Erythroblast (primary cell): ENCODE measurements at regions not wholly inside any gene's neighbourhood (a gene's known extent, or its start where the extent isn't known, plus 50 kb on each side); places are given as distances from the start of the nearest gene placed in this dataset.

Experiments used
- DNase-seq, 2 experiments: peaks; one replicate each; lab custom pipeline; 2025; lab: John Stamatoyannopoulos, UW
- GATA1 ChIP-seq: IDR thresholded peaks from 2 replicates; pipeline ENCODE4 v1.6.1; 2011; ENCODE audit warnings: low read depth, mild to moderate bottlenecking, control low read depth, low read length, moderate library complexity
- POLR2A ChIP-seq: IDR thresholded peaks from 2 replicates; pipeline ENCODE4 v1.6.1; 2011; ENCODE audit warnings: mild to moderate bottlenecking, low read length

DNA sequence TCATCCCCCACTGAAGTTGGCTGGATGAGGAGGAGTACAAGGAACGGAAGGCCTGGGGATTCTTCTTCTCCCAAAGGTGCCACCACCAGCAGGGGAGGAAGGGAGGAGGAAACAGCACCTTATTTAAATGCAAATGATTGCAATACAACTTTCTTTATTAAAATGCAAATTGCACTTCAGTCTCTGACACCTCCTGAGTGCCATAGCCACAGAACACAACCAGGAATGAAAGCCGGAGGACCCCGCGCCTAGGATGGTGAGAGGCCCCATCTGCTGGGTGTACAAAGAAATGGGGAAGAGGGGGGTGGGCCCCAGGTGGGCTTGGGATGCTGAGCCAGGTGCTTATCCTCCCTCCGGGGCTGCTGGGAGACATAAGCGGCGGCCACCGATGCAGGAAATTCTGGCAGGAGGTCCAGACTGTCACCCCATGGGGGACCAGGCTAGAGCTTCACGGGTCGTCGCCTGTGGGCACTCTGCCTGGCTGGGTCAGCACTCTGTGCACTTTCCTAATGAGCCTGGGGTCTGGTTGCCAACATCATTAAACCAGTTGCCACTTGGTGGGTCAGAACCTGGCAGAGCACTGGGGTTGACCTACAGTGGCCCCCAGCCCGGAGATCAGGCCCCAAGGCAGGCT, 154.2 kb upstream of the MLN start:
- TF ChIP-seq POLR2A (no peak), GATA1 (no peak)
- DNase-seq = no peak

DNA sequence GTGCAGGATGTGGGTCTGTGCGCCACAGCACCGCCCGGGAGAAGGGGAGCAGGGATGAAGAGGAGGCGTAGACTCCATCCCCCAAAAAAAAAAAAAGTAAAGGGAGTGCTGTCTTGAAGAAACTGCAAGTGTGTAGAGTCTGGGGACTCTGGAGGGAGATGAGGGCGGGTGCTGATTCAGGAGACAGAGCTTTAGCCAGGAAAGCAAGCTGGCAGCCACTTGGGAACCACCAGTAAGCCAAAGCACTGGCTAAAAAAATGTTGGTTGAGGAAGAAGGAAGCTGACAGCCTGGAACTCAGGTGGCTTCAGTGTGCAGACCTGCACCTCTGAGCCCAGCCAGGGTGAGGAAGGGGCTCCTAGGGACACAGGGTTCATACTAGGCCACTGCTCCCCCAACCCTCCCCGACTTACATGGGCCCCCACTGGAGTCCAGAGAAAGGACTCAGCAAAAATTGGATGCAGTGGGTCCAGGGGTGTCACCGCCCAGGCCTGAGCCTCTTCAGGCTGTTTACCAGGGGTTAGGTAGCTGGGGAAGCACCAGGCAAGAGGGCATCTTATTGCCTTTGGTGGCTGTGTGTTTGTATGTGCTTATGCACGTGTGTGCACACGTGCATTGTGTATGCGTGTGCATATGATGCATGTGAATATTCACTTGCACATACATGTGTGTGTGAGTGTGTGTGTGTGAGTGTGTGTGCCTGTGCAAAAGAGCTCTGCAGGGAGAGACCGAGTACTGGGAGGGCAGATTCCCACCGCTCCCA, 153.5 kb upstream of the MLN start:
- no peak for DNase-seq
- no peak for TF ChIP-seq POLR2A

DNA sequence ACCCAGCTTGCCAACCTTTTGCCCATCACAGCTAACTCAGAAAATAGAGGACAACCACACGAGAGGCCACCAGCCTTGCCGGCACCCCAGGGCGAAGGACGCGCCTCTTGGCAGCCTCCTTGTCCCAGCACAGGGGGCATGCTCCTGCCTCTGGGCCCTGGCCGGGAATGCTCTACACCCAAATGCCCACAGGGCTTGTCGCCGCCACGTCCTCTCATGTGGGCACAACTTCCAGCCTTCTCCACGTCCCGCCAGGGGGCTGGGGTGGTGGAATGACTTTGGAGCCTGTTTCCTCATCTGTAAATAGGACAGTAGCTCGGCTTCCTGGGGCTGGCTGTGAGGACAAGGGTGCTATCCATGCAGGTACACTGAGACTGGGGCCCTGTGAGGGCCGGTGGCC, 152.4 kb upstream of the MLN start:
- TF ChIP-seq POLR2A = no peak
- no peak for TF ChIP-seq GATA1
- no peak for DNase-seq

DNA sequence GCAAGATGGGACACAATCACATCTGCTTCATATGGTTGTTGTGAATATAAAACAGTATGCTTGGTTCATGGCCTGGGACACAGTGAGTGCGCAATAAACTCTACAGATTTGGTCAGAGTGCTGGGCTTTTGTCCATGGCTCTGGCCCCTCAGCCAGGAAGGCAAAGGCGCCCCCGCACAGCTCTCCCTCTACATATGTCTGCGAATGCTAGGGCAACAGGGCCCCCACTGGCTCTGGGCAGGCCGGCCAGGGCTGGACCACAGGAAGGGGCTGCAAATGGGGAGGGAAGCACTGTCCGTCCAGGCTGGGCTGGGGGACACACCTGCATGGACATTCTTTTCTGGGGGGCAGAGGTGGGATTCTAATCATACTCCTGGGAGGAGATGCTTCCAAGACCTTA, 151.8 kb upstream of the MLN start:
- DNase-seq = no peak
- TF ChIP-seq POLR2A (no peak), GATA1 (no peak)

DNA sequence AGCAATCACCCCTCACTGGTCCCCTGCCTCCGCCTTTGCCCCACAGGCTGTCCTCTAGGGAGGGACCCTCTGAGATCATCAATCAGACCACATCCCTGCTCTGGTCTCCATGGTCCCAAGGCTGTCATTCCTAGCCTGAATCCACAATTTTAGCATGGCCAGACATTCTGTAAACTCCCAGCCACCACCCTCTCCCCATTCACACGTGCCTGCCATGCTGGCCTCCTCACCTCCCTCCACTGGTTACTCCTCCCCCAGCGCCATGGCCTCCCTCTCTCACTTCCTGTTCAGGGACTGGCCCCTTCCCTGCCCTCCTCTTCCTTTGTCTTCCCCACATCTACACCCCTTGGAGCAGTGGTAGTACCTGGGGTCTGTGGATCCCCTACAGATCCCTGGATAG, 150.7 kb upstream of the MLN start:
- no peak for DNase-seq
- TF ChIP-seq POLR2A (no peak), GATA1 (no peak)

DNA sequence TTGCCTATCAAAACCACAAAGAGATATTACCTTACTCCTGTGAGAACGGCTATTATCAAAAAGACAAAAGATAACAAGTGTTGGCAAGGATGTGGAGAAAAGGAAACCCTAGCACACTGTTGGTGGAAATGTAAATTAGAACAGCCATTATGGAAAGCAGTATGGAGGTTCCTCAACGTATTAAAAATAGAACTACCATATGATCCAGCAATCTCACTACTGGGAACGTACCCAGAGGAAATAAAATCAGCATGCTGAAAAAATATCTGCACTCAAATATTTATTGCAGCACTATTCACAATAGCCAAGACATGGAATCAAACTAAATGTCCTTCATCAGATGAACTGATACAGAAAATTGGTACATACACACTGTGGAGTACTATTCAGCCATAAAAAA, 149.4 kb upstream of the MLN start:
- DNase-seq = no peak
- no peak for TF ChIP-seq POLR2A
- no peak for TF ChIP-seq GATA1

DNA sequence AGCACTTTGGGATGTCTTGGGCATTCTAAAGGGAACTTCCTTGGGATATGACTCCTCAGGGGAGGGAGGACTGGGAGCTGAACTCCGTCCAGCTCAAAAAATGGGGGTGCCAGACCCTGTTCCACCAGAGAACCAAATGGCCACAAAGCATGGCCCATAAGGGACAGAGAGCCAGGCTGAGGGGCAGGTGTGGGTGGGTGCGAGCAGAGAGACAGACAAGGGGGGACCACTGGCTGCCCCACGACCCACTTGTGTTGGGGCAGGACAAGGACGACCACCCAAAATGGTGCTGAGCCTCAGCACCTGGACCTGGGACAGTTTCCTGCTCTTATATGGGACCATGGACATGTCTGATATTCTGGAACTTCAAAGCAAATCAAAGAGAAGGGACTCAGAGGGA, 148.2 kb upstream of the MLN start:
- DNase-seq = no peak
- TF ChIP-seq GATA1 (no peak), POLR2A (no peak)

DNA sequence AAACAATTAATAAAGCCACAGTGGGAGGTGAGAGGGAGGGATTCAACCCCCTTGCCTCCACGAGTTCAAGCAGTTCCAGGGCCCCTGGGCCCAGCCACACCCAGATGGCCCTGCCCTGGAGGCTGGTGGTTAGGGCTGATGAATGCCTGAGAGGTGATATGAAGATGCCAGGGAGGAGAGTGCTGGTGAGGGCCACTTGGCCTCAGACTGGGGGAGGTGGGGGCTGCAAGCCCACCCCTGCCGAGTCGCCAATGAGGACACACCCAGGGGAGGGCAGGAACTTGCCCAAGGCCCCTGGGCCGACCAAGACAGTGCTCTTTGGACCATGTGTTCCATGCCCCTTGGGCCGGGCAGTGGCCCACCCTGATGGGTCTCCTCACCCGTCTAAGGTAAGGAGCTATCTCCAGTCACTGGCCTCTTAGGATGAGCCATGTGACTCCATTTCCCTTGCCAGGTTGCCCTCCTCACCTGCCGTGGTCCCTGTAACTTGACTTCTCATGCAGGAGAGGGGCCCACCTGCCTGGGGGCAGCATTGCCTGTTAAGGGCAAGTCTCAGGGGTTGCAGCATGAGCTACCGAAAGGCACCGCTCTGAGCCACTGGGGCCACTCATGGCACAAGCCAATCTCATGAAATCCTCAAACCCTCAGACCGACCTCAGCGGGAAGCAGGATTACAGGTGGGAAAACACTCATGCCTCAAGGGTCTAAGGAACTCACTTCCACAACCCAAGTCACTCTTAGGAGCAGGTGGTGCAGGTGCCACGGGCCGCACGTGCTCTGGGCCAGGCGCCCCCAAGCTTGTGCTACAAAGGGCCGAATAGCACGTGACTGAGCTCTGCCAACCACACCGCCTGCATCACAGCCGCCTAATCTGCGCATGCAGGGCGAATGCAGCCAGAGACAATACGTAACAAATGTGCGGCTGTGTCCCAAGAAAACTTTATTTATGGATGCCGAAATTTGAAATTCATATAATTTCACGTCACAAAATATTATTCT, 147.4 kb upstream of the MLN start:
- TF ChIP-seq GATA1 = no peak
- no peak for TF ChIP-seq POLR2A

DNA sequence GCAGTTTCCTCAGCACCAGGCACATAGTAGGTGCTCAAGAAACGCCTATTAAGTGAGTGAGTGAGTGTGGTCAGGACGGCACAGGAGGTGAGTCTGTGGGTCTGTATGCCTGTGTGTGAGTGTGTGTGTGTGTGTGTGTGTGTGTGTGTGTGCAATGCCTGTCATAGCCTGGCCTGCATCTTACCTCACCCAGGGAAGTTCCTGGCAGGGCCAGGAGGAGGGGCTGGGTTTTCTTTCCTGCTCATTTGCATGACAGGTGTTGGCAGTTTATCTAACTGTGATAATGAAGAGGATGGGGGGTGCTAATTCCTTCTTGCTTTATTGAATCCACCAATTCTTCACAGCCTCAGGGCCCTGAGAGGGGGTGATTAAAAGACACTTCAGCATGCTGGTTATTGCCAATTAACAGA, 146.7 kb upstream of the MLN start:
- no peak for DNase-seq
- TF ChIP-seq POLR2A (no peak), GATA1 (no peak)

More for the DNA sequence above, 147.4 kb upstream of the MLN start:
- peak in 1 of 2 experiments; percentile 10 for DNase-seq

DNA sequence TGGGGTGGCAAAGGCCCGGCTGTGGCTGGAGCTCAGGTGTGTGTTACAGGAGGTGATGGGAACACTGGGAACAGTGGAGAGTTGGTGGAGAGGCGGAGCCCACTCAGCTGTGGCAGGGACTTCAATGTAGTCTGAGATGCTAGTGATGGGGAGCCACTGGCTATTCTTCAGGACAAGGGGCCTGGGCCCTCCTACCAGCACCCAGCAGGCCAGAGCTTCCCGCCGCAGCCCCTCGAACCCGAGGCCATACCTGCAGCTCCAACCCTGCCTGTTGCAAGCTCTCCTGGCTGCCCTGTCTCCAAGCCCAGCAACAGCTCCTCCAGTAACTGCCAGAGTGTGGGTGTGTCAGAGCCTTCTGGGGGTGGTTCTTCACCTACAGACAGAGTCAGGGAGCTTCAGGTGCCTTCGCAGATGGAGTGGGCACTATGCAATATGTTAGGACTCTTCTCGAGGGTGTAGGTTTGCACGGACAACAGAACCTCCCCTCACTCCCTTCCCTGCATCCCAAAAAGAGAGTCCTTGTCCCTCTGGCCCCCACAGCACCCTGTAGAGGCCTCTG, 146.2 kb upstream of the MLN start:
- DNase-seq = no peak
- TF ChIP-seq POLR2A = no peak
- no peak for TF ChIP-seq GATA1

DNA sequence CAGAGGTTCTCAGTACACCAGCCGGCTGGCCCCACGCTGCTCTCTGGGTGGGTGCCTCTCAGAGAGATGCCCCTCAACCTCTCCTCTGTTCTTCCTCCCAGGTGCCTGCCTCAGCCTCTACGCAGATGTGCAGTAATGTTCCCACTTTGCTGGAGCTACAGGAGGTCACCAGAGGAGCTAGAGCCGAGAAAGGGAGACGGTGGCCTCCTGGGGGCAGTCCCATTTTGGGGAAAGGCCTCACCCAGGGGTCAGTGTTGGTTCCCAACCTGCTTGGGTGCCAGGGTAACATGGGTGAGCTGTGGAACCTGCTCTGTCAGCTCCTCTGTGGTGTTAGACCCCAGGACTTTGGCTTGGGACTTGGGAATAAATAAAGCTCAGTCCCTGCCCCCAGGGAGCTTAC, 145.3 kb upstream of the MLN start:
- DNase-seq = no peak

DNA sequence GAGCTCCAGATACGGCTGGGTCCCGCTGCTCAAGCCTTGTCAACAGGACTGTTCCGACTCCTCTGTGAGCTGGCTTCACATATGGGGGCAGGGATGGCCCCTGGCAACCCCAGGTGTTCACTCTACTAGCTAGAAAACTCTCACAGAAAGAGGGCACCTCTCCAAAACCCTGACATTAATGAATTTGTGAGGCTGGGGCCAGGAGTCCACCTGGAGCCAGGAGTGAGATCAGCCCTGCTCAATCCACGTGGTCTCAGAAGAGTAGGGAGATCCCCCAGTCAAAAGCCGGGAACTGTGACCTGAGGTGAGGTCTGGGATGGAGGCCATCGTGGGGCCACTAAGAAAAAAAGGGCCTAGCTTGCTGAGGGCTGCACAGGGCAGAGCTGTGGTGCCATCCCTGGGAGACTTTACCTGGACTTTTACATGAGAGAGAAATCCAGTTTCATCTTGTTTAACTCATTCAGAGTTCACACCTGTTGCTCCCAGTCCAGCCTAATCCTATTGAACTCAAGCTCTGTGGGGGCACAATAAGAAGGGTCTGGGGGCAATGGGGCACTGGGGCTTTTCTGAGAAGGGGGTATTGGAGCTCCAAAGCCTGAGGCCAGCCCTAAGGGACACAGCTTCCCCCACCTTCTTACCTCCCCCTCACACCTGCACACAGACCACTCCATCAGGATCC, 144.3 kb upstream of the MLN start:
- TF ChIP-seq POLR2A (no peak), GATA1 (no peak)
- DNase-seq = no peak

More for the DNA sequence above, 145.3 kb upstream of the MLN start:
- TF ChIP-seq POLR2A (no peak), GATA1 (no peak)

DNA sequence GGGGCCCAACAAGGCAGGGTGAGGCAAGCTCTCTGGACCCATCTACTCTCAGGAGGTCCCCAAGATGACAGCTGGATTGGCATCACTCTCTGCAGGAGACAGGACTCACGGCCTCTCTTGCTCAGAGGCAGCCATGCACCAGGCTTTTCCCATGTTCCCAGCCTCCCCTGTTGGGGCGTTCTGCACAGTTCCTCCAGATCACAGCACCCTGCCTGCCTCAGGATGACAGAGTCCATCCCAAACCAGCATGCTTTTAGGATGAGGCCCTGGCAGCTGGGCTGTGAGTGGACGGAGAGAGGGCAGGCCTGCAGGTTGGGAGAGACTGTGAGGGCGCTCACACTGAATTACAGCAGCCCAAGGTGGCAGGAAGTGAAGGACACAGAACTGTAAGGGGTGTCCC, 143.2 kb upstream of the MLN start:
- TF ChIP-seq POLR2A (no peak), GATA1 (no peak)

DNA sequence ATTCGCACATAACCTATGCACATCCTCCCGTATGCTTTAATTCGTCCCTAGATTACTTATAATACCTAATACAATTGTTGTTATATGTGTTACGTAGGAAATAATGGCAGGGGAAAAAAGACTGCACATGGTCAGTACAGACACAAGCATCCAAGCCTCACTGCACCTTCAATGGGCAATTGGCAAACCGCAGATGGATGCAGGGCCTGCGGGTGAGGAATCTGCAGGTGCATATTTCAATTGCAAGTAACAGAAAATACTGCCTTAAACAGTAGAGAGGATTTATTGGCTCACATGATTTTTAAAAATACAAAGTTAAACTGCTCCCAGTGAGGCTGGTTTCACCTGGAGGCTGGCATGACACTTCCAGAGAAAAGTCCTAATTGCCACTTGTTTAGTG, 142.1 kb upstream of the MLN start:
- no peak for DNase-seq
- TF ChIP-seq GATA1 (no peak), POLR2A (no peak)

More for the DNA sequence above, 143.2 kb upstream of the MLN start:
- no peak for DNase-seq
